ENCODE measurements at regions not wholly inside any gene's neighbourhood (a gene's known extent, or its start where the extent isn't known, plus 50 kb on each side); places are given as distances from the start of the nearest gene placed in this dataset.

GRCh38 chr5:86115164-86115563 is 502.6 kb upstream of the COX7C start:
- Histone ChIP-seq H3K9me3 (replicated peaks; ENCODE audit: control insufficient read depth, insufficient read depth, low read length) (no peaks in the 10 kb centered on the region), H3K9ac (ENCODE audit: control insufficient read depth, insufficient read depth, low read length) (no peak overlapping the region), H3K27ac (ENCODE audit: control insufficient read depth, insufficient read depth) (no peak overlapping the region), H3K4me1 (ENCODE audit: control insufficient read depth, insufficient read depth, low read length) (no peaks in the 10 kb centered on the region), H3K36me3 (ENCODE audit: control insufficient read depth in 2 of 2, insufficient read depth in 2 of 2, low read length in 1 of 2) (no peaks in the 10 kb centered on the region), H3K27me3 (replicated peaks in 1 of 2; ENCODE audit: control insufficient read depth in 2 of 2, insufficient read depth in 2 of 2, low read length in 1 of 2) (no peaks in the 10 kb centered on the region; a peak in 1 of 4 replicates), H4K20me1 (ENCODE audit: control insufficient read depth, insufficient read depth) (no peaks in the 10 kb centered on the region), H3K79me2 (ENCODE audit: control insufficient read depth, insufficient read depth, low read length) (no peaks in the 10 kb centered on the region), H3K4me2 (ENCODE audit: control insufficient read depth, insufficient read depth) (no peak overlapping the region), H3K4me3 (no peak overlapping the region), H2AFZ (ENCODE audit: control insufficient read depth, low read depth, low read length) (no peak overlapping the region)
- CTCF ChIA-PET = no interaction called here
- RAD21 ChIA-PET (ENCODE audit: unreplicated experiment) = no interaction called here
- FAIRE-seq = no peak
- in situ Hi-C loops (cut with MboI) (no loop called here), intact Hi-C loops (cut with micrococcal nuclease; ENCODE audit: unreplicated experiment) (no loop called here)
- 56% methylated on average over 1 of the region's 1 CpG for WGBS (ENCODE audit: insufficient coverage, insufficient replicate concordance, low lambda C conversion rate, missing lambda C conversion rate)
- TF ChIP-seq WRNIP1 (IDR thresholded peaks at IDR 0.05; ENCODE audit: borderline replicate concordance, low read depth, low read length) (no peak), RELB (IDR thresholded peaks at IDR 0.05; ENCODE audit: low read depth) (no peak), RAD21 (IDR thresholded peaks at IDR 0.05; ENCODE audit: insufficient read depth, low read depth, low read length) (no peak), NR2F1 (conservative IDR thresholded peaks at IDR 0.05) (no peak), LARP7 (IDR thresholded peaks at IDR 0.05) (no peak), SIX5 (IDR thresholded peaks at IDR 0.05; ENCODE audit: low read depth, low read length, severe bottlenecking) (no peak), DPF2 (IDR thresholded peaks at IDR 0.05) (no peak), ETV6 (conservative IDR thresholded peaks at IDR 0.05 in 1 of 2, IDR thresholded peaks at IDR 0.05 in 1 of 2; ENCODE audit: borderline replicate concordance in 1 of 2, low read depth in 1 of 2) (no peak)
- TF ChIP-seq, protein P1, sequence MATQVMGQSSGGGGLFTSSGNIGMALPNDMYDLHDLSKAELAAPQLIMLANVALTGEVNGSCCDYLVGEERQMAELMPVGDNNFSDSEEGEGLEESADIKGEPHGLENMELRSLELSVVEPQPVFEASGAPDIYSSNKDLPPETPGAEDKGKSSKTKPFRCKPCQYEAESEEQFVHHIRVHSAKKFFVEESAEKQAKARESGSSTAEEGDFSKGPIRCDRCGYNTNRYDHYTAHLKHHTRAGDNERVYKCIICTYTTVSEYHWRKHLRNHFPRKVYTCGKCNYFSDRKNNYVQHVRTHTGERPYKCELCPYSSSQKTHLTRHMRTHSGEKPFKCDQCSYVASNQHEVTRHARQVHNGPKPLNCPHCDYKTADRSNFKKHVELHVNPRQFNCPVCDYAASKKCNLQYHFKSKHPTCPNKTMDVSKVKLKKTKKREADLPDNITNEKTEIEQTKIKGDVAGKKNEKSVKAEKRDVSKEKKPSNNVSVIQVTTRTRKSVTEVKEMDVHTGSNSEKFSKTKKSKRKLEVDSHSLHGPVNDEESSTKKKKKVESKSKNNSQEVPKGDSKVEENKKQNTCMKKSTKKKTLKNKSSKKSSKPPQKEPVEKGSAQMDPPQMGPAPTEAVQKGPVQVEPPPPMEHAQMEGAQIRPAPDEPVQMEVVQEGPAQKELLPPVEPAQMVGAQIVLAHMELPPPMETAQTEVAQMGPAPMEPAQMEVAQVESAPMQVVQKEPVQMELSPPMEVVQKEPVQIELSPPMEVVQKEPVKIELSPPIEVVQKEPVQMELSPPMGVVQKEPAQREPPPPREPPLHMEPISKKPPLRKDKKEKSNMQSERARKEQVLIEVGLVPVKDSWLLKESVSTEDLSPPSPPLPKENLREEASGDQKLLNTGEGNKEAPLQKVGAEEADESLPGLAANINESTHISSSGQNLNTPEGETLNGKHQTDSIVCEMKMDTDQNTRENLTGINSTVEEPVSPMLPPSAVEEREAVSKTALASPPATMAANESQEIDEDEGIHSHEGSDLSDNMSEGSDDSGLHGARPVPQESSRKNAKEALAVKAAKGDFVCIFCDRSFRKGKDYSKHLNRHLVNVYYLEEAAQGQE (IDR thresholded peaks at IDR 0.05; ENCODE audit: low read depth, low read length) = no peak
- no peak for ATAC-seq
- BruUV-seq (replicated peaks) = no TSS peak
- SMC1A ChIA-PET (ENCODE audit: uncharacterized antibody, unreplicated experiment) = interaction anchor here (0.6 to 1.8 kb wide), 4 partner anchors 9 to 1101 kb away, joined by 3 to 4 read pairs (median 3); no protein-coding TSS in a partner anchor
- no peak for DNase-seq (ENCODE audit: low read depth, low spot score)
- POLR2A ChIA-PET = no interaction called here
